ENCODE measurements at regions not wholly inside any gene's neighbourhood (a gene's known extent, or its start where the extent isn't known, plus 50 kb on each side); places are given as distances from the start of the nearest gene placed in this dataset.

DNA sequence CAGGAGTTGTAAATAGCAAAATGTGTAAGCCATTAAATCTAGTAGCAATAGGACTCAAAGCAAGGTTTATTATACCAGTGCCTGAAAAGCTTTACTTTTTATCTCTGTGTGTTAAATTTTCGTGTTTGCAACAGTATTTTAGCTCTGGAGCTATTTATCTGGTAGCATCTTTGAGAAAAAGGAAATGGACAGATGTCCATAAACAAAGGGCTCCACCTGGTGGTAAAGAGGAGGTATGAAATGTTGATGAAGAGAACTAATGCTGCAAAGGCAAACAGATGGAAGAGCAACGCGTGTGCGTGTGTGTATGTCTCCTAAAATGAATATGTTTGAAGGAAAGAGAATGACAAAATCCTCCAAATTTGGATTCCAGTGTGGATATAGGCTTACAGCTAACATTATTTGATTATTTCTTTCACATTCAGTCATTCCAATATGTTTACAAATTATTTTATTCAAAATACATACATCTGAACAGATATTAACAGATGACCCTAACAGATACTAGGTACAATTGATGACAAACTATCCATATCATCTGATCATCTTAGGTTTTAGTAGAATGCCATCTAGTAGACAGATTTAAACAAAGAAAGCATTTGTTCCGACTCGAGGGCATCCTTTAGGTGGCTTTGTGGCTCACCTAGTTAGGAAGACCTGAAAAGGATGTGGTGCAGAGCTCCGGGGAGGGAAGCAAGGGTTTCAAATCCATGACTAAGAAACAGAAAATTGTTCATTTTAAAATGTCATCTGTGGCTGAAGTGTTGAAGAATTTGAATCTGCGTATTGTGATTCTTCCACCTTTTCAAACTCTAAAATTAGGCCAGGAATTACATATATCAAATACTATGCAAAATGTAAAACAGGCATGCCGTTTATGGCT lies 383.3 kb downstream of the MTX2 start:
- TF ChIP-seq, protein P1, sequence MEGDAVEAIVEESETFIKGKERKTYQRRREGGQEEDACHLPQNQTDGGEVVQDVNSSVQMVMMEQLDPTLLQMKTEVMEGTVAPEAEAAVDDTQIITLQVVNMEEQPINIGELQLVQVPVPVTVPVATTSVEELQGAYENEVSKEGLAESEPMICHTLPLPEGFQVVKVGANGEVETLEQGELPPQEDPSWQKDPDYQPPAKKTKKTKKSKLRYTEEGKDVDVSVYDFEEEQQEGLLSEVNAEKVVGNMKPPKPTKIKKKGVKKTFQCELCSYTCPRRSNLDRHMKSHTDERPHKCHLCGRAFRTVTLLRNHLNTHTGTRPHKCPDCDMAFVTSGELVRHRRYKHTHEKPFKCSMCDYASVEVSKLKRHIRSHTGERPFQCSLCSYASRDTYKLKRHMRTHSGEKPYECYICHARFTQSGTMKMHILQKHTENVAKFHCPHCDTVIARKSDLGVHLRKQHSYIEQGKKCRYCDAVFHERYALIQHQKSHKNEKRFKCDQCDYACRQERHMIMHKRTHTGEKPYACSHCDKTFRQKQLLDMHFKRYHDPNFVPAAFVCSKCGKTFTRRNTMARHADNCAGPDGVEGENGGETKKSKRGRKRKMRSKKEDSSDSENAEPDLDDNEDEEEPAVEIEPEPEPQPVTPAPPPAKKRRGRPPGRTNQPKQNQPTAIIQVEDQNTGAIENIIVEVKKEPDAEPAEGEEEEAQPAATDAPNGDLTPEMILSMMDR (conservative IDR thresholded peaks at IDR 0.05; ENCODE audit: low read depth, low read length) = peak; percentile 79
- TF ChIP-seq EZH2 (IDR thresholded peaks at IDR 0.05; ENCODE audit: borderline replicate concordance, low read depth, low read length, poor library complexity, severe bottlenecking) = no peak
